ENCODE measurements at regions not wholly inside any gene's neighbourhood (a gene's known extent, or its start where the extent isn't known, plus 50 kb on each side); places are given as distances from the start of the nearest gene placed in this dataset.

- intact Hi-C loops (cut with micrococcal nuclease; ENCODE audit: unreplicated experiment): no loop called here
- no TSS peak for BruUV-seq (replicated peaks)
- Mint-ChIP-seq H3K4me3 (ENCODE audit: low read depth, unreplicated experiment) (no peak overlapping the region), H3K27me3 (ENCODE audit: unreplicated experiment) (no peaks in the 10 kb centered on the region), H3K4me1 (ENCODE audit: low read depth, unreplicated experiment) (no peaks in the 10 kb centered on the region), H3K36me3 (ENCODE audit: insufficient read depth, unreplicated experiment) (no peaks in the 10 kb centered on the region), H3K27ac (ENCODE audit: unreplicated experiment) (no peak overlapping the region), H3K9me3 (ENCODE audit: low read depth, unreplicated experiment) (no peaks in the 10 kb centered on the region)
- DNase-seq: no peak
- TF ChIP-seq CTCF (IDR thresholded peaks at IDR 0.05; ENCODE audit: unreplicated experiment): no peak
- CTCF ChIA-PET: no interaction called here
Measured at GRCh38 chr9:99472240-99472915, 250.3 kb downstream of the SEC61B start.

DNA sequence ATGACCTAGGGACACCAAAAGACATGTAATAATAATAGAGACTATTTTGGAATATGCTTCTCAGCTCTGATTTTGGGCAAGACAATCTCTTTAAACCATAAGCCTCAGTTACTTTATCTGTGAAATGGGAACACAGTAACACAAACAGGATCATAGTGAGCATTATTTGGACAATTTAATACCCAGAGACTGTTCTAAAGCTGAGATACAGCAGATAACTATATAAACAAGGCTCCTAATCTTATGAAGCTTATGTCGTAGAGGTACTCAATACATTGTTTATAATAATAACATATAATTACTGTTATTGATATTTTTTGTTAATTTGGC, 250.8 kb downstream of the SEC61B start:
- Mint-ChIP-seq H3K4me3 (ENCODE audit: low read depth, unreplicated experiment) (no peak overlapping the region), H3K27me3 (ENCODE audit: unreplicated experiment) (no peaks in the 10 kb centered on the region), H3K9me3 (ENCODE audit: low read depth, unreplicated experiment) (no peaks in the 10 kb centered on the region), H3K27ac (ENCODE audit: unreplicated experiment) (no peak overlapping the region), H3K4me1 (ENCODE audit: low read depth, unreplicated experiment) (no peaks in the 10 kb centered on the region), H3K36me3 (ENCODE audit: insufficient read depth, unreplicated experiment) (no peaks in the 10 kb centered on the region)
- intact Hi-C loops (cut with micrococcal nuclease; ENCODE audit: unreplicated experiment): no loop called here
- DNase-seq: no peak
- no peak for TF ChIP-seq CTCF (IDR thresholded peaks at IDR 0.05; ENCODE audit: unreplicated experiment)
- CTCF ChIA-PET: no interaction called here
- no TSS peak for BruUV-seq (replicated peaks)

GRCh38 chr9:99474186-99474585, 252.1 kb downstream of the SEC61B start:
- BruUV-seq (replicated peaks): no TSS peak
- no peak for TF ChIP-seq CTCF (IDR thresholded peaks at IDR 0.05; ENCODE audit: unreplicated experiment)

GRCh38 chr9:99475401-99476065, 253.5 kb downstream of the SEC61B start:
- Mint-ChIP-seq H3K27me3 (ENCODE audit: unreplicated experiment) (peaks cover 4% of the 10 kb centered on the region), H3K9me3 (ENCODE audit: low read depth, unreplicated experiment) (no peaks in the 10 kb centered on the region), H3K4me1 (ENCODE audit: low read depth, unreplicated experiment) (no peaks in the 10 kb centered on the region), H3K36me3 (ENCODE audit: insufficient read depth, unreplicated experiment) (no peaks in the 10 kb centered on the region), H3K4me3 (ENCODE audit: low read depth, unreplicated experiment) (no peak overlapping the region), H3K27ac (ENCODE audit: unreplicated experiment) (no peak overlapping the region)
- intact Hi-C loops (cut with micrococcal nuclease; ENCODE audit: unreplicated experiment): no loop called here
- CTCF ChIA-PET: no interaction called here
- TF ChIP-seq CTCF (IDR thresholded peaks at IDR 0.05; ENCODE audit: unreplicated experiment): no peak
- BruUV-seq (replicated peaks): no TSS peak
- no peak for DNase-seq

More at GRCh38 chr9:99474186-99474585, 252.1 kb downstream of the SEC61B start:
- H3K4me3 Mint-ChIP-seq (ENCODE audit: low read depth, unreplicated experiment): no peak overlapping the region
- no peaks in the 10 kb centered on the region for H3K9me3 Mint-ChIP-seq (ENCODE audit: low read depth, unreplicated experiment)
- no peaks in the 10 kb centered on the region for H3K36me3 Mint-ChIP-seq (ENCODE audit: insufficient read depth, unreplicated experiment)
- CTCF ChIA-PET: no interaction called here
- H3K27ac Mint-ChIP-seq (ENCODE audit: unreplicated experiment): no peak overlapping the region
- no peak for DNase-seq
- H3K4me1 Mint-ChIP-seq (ENCODE audit: low read depth, unreplicated experiment): no peaks in the 10 kb centered on the region
- H3K27me3 Mint-ChIP-seq (ENCODE audit: unreplicated experiment): no peaks in the 10 kb centered on the region
- intact Hi-C loops (cut with micrococcal nuclease; ENCODE audit: unreplicated experiment): no loop called here
